Neural crest cell (in vitro differentiated cells): ENCODE measurements at regions not wholly inside any gene's neighbourhood (a gene's known extent, or its start where the extent isn't known, plus 50 kb on each side); places are given as distances from the start of the nearest gene placed in this dataset.

Experiments
- DNase-seq: peaks from one replicate; pipeline ENCODE4 v3.0.0; 2021; ENCODE audit warnings: low read depth, mixed read lengths, low spot score
- H3K27ac Mint-ChIP-seq: one replicate; pipeline ENCODE4 v1.8.0; 2021; ENCODE audit warnings: mild to moderate bottlenecking, mixed read lengths; ENCODE audit not compliant: unreplicated experiment
- H3K27me3 Mint-ChIP-seq: 2 replicates; pipeline ENCODE4 v1.8.0; 2021; ENCODE audit warnings: low read depth, mild to moderate bottlenecking, mixed read lengths
- H3K36me3 Mint-ChIP-seq: 2 replicates; pipeline ENCODE4 v1.8.0; 2021; ENCODE audit warnings: low read depth, mild to moderate bottlenecking, mixed read lengths
- H3K4me1 Mint-ChIP-seq: 2 replicates; pipeline ENCODE4 v1.8.0; 2021; ENCODE audit warnings: mixed read lengths
- H3K4me3 Mint-ChIP-seq: one replicate; pipeline ENCODE4 v1.8.0; 2021; ENCODE audit warnings: mild to moderate bottlenecking, mixed read lengths
- H3K9me3 Mint-ChIP-seq: 2 replicates; pipeline ENCODE4 v1.8.0; 2021; ENCODE audit warnings: mixed read lengths
- CTCF ChIP-seq: fragments of 200-600 bp; sonication (generic); conservative IDR thresholded peaks from 2 replicates; pipeline ENCODE4 v1.5.0; 2021; ENCODE audit warnings: antibody characterized with exemption, mild to moderate bottlenecking

GRCh38 chr6:91310178-91310577 is 723.3 kb upstream of the MAP3K7 start:
- Mint-ChIP-seq H3K36me3 (no peaks in the 10 kb centered on the region), H3K4me1 (no peaks in the 10 kb centered on the region), H3K9me3 (no peaks in the 10 kb centered on the region)

GRCh38 chr6:91305755-91306154 is 718.9 kb upstream of the MAP3K7 start:
- no peaks in the 10 kb centered on the region for H3K4me1 Mint-ChIP-seq
- TF ChIP-seq CTCF, result no peak
- no peak overlapping the region for H3K4me3 Mint-ChIP-seq
- no peaks in the 10 kb centered on the region for H3K36me3 Mint-ChIP-seq
- no peaks in the 10 kb centered on the region for H3K27me3 Mint-ChIP-seq
- DNase-seq, result no peak
- H3K9me3 Mint-ChIP-seq, result no peaks in the 10 kb centered on the region
- H3K27ac Mint-ChIP-seq, result no peak overlapping the region

More at GRCh38 chr6:91310178-91310577, 723.3 kb upstream of the MAP3K7 start:
- H3K27ac Mint-ChIP-seq, result no peak overlapping the region
- no peaks in the 10 kb centered on the region for H3K27me3 Mint-ChIP-seq
- no peak for TF ChIP-seq CTCF
- no peak overlapping the region for H3K4me3 Mint-ChIP-seq
- DNase-seq, result no peak

GRCh38 chr6:91304521-91304920 is 717.6 kb upstream of the MAP3K7 start:
- no peaks in the 10 kb centered on the region for H3K4me1 Mint-ChIP-seq
- H3K27me3 Mint-ChIP-seq, result no peaks in the 10 kb centered on the region
- no peak overlapping the region for H3K4me3 Mint-ChIP-seq
- TF ChIP-seq CTCF, result no peak
- no peak overlapping the region for H3K27ac Mint-ChIP-seq
- no peaks in the 10 kb centered on the region for H3K36me3 Mint-ChIP-seq
- no peaks in the 10 kb centered on the region for H3K9me3 Mint-ChIP-seq
- no peak for DNase-seq

GRCh38 chr6:91303326-91303725 is 716.5 kb upstream of the MAP3K7 start:
- Mint-ChIP-seq H3K9me3 (no peaks in the 10 kb centered on the region), H3K27ac (no peak overlapping the region), H3K27me3 (no peaks in the 10 kb centered on the region), H3K36me3 (no peaks in the 10 kb centered on the region), H3K4me3 (no peak overlapping the region), H3K4me1 (no peaks in the 10 kb centered on the region)
- DNase-seq, result no peak
- TF ChIP-seq CTCF, result no peak

- Mint-ChIP-seq H3K4me1 (no peaks in the 10 kb centered on the region), H3K36me3 (peaks cover 2% of the 10 kb centered on the region), H3K4me3 (no peak overlapping the region), H3K27me3 (no peaks in the 10 kb centered on the region), H3K27ac (no peak overlapping the region), H3K9me3 (peaks cover 4% of the 10 kb centered on the region)
- no peak for DNase-seq
- TF ChIP-seq CTCF, result no peak
Observed at GRCh38 chr6:91299544-91300491, 712.9 kb upstream of the MAP3K7 start.
